Fibroblast of skin of left quadriceps (primary cell): ENCODE measurements at regions not wholly inside any gene's neighbourhood (a gene's known extent, or its start where the extent isn't known, plus 50 kb on each side); places are given as distances from the start of the nearest gene placed in this dataset.
"Not testable (repeated sequence)": the region's sequence is repeated elsewhere in the genome, so short reads cannot be mapped to it uniquely, and the experiment has no call there.

ENCODE experiments used
- DNase-seq, 2 experiments: peaks; one replicate each; pipeline ENCODE4 v3.0.0-alpha.2; 2013; ENCODE audit warnings: low read depth in 2 of 2

DNA sequence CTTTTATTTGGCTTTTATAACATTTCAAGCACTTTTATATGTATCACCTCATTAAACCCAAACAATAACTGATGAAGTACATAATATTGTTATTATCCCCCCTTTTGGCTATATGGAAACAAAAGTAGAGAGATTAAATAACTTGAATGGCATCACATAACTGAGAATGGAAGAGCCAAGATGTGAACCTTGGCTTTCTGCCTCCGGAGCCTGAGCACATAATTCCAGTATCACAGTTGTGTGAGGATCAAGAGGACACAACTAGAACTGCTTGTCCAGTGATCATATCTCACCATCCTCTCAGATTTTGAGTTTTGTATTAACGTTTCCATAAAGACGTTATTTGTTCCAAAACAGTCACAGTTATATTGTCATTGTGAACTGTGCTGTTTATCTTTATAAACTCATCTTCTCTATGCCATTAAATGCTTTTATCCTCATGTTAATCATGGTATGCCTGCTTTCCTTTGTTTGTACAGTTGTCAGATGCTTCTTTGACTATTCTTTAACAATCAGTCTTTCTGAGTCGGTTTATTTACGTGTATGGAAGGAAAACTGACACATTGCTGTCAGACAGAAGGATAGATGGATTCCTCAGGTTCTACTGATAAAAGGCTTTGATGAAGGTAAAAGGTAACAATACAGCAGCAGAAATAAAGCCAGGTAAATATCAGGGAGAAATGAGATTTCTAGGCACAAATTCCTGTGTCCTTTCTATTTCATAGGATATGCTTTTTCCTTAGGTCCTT lies 92.0 kb upstream of the FAM13C start:
- no peak for DNase-seq

DNA sequence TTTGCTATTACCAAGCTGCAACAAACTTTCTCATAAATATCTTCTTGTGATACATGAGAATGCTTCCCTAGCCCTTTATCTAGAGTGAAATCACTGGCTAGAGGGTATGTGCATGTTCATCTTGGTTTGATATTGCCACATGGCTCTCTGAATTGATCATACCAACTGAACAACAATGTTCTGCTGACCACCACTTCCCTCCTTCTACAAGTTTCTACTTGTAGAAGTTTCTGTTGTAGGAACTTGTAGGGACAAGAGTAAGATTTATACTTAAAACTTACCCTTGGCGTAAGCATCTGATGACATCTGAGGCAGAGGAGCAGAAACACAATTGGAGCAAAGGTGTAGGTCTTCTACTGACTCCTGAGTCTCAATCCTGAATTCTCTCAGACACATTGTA lies 86.3 kb upstream of the FAM13C start:
- DNase-seq = no peak

- DNase-seq = no peak
Observed at GRCh38 chr10:59435707-59436106, 73.4 kb upstream of the FAM13C start.

- peak; percentile 19 to 21 for DNase-seq
Observed at GRCh38 chr10:59434463-59435321, 72.3 kb upstream of the FAM13C start.

DNA sequence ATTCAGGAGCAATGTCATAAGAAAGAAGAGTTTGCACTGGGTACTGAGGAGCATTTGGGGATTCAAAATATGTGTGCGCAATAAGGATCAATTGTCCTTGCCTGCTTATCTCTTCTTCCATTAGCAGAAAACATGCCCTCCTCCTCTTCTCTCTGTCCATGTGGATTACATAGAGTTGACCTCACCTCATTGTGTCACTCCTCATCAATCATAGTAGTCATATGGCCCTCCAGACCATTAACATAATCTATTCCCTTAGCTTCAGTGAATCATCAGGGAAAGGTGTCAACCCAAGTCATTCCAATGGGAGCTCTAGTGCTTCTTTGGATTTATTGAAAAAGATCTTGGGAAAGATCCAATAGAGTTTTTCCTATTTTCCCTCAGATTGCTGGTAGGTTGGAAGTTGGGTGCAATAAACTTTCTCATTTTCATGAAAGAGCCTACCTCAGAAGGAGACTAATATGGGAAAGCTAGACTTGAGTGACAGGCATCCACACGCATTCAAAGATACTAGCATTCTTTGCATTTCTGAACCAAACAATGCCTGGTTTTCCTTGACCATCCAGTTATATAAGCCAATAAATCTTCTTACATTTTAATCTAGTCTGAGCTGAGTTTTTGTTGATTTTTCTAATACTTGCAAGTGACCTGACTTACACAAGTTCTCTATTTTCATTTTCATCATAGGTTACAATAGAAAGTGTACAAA lies 71.5 kb upstream of the FAM13C start:
- DNase-seq = no peak

DNA sequence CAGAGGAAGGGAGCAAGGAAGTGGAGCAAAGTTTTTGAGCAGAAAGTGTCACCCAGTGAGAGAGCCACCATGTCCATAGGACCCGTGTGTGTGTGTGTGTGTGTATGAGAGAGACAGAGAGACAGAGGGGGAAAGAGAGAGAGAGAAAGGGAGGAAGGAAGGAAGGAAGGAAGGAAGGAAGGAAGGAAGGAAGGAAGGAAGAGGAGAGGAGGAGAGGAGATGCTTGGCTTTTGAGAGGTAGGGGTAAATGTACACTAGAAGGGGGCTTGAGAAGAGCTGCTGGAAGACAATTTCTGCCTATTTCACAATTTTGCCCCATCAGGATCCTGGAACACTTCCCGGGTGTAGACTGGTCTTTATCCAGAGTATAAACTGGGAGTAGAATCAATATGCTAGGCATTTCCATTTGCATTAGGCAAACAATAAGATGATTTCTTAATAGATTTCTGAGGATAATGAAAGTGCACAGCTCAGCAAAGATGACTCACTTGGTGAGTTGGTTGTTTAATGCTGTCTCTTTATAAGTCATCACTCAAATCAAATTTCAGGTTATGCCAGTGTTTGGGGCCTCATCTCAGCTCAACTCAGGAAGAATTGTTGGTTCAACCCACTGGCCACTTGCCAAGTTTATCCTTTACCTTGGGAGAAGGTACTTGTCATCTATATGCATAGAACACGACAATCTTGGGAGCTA lies 70.0 kb upstream of the FAM13C start:
- peak in 1 of 2 experiments; percentile 15 for DNase-seq

DNA sequence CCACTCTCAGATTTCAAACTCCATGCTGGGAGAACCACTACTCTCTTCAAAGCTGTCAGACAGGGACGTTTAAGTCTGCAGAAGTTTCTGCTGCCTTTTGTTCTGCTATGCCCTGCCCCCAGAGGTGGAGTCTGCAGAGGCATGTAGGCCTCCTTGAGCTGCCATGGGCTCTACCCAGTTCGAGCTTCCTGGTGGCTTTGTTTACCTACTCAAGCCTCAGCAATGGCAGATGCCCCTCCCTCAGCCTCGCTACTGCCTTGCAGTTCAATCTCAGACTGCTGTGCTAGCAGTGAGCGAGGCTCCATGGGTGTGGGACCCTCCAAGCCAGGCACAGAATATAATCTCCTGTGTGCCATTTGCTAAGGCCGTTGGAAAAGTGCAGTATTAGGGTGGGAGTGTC lies 51.4 kb upstream of the FAM13C start:
- not testable (repeated sequence) for DNase-seq
